Peyer's patch (tissue), 4 donors: ENCODE measurements at regions not wholly inside any gene's neighbourhood (a gene's known extent, or its start where the extent isn't known, plus 50 kb on each side); places are given as distances from the start of the nearest gene placed in this dataset.

Experiments used
- POLR2A ChIP-seq, 2 donors: fragments of 450-650 bp; IDR thresholded peaks; one replicate each; pipeline ENCODE4 v1.5.1; 2017; ENCODE audit warnings: antibody characterized with exemption in 2 of 2, mild to moderate bottlenecking in 2 of 2, moderate library complexity in 2 of 2
- TF ChIP-seq, protein P1 (sequence below), 6 experiments: fragments of 450-650 bp in 4 of 6; fragments of 200-600 bp in 2 of 6; sonication (generic) in 1 of 6; IDR thresholded peaks; one replicate each; pipeline ENCODE4 v1.5.1; 2017 to 2019; ENCODE audit warnings: antibody characterized with exemption in 6 of 6, mild to moderate bottlenecking in 3 of 6, moderate library complexity in 1 of 6

DNA sequence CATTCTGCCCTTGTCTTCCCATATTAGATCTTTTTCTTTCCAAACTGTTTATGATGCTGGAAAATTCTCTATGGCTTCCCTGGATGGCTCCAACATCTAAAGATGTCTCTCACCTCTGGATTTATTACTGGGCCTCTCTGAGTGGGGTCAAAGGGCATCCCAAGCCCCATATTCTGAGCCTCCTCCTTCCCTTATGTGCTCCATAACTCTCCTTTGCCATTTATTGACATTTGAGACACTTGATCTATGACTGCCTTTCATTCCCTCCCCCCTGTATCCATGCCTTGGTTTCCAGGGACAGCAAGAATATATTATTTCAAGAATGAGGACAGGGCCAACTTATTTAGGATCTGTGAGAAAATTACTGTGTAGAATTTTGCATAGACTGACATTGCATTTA is 369.3 kb upstream of the ONECUT1 start:
- TF ChIP-seq, protein P1, sequence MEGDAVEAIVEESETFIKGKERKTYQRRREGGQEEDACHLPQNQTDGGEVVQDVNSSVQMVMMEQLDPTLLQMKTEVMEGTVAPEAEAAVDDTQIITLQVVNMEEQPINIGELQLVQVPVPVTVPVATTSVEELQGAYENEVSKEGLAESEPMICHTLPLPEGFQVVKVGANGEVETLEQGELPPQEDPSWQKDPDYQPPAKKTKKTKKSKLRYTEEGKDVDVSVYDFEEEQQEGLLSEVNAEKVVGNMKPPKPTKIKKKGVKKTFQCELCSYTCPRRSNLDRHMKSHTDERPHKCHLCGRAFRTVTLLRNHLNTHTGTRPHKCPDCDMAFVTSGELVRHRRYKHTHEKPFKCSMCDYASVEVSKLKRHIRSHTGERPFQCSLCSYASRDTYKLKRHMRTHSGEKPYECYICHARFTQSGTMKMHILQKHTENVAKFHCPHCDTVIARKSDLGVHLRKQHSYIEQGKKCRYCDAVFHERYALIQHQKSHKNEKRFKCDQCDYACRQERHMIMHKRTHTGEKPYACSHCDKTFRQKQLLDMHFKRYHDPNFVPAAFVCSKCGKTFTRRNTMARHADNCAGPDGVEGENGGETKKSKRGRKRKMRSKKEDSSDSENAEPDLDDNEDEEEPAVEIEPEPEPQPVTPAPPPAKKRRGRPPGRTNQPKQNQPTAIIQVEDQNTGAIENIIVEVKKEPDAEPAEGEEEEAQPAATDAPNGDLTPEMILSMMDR (IDR thresholded peaks at IDR 0.05): no peak
- no peak for TF ChIP-seq POLR2A (IDR thresholded peaks at IDR 0.05)
